Left renal cortex interstitium (tissue), 4 donors: ENCODE measurements at regions not wholly inside any gene's neighbourhood (a gene's known extent, or its start where the extent isn't known, plus 50 kb on each side); places are given as distances from the start of the nearest gene placed in this dataset.
A peak's percentile ranks its signal among the peaks of the same experiment; 100 is the strongest.
"Not testable (repeated sequence)": the region's sequence is repeated elsewhere in the genome, so short reads cannot be mapped to it uniquely, and the experiment has no call there.

Source experiments
- DNase-seq, 4 donors: peaks; one replicate each; pipeline ENCODE4 v3.0.0-alpha.2; 2013; ENCODE audit warnings: low read depth in 4 of 4, low spot score in 2 of 4, missing footprints in 1 of 4

DNA sequence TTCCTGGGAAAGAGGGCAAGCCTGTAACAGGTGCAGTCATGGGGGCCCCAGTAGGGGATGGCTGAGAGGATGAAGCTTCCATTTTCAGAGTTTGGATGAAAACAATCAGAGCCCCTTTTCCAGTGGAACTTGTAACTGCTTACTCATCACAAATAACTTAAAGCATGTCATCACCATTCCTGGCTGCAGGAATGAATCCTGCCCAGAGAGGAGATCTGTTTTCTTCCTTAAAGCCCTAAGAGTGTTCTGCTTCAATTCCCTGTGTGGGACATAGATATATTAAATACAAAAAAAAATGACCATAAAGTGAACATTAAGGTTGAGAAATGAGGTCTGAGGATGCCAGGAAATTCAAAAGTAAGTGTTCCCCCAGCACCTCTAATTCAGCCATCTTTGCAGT is 183.4 kb upstream of the MEIS1 start:
- DNase-seq: no peak

GRCh38 chr2:66249089-66249488 is 185.8 kb upstream of the MEIS1 start:
- DNase-seq: not testable (repeated sequence)

DNA sequence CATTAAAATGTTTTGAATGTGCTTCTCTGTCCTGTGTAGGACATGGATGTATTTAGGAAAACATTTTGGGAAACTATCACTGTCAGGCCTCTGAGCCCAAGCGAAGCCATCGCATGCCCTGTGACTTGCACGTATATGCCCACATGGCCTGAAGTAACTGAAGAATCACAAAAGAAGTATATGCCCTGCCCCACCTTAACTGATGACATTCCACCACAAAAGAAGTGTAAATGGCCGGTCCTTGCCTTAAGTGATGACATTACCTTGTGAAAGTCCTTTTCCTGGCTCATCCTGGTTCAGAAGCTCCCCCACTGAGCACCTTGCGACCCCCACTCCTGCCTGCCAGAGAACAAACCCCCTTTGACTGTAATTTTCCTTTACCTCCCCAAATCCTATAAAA is 191.1 kb upstream of the MEIS1 start:
- DNase-seq: not testable (repeated sequence)

DNA sequence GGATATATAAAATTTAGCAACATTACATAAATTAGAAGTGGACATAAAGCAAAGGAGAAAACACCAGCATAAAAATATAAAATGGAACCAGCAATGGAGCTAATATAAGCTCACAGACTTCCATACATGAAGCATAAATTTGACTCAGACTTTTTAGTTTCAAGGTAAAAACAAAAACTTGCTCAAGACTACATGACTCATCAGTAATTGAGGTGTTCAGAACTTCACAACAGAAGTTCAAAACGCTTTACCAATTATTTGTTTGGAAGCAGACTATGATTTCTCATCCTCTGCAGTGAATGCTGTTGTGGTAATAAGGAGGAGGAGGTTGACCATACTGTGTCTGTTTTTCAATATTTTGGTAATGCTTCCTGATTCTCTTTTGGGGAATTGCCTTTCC is 192.0 kb upstream of the MEIS1 start:
- DNase-seq: not testable (repeated sequence)

DNA sequence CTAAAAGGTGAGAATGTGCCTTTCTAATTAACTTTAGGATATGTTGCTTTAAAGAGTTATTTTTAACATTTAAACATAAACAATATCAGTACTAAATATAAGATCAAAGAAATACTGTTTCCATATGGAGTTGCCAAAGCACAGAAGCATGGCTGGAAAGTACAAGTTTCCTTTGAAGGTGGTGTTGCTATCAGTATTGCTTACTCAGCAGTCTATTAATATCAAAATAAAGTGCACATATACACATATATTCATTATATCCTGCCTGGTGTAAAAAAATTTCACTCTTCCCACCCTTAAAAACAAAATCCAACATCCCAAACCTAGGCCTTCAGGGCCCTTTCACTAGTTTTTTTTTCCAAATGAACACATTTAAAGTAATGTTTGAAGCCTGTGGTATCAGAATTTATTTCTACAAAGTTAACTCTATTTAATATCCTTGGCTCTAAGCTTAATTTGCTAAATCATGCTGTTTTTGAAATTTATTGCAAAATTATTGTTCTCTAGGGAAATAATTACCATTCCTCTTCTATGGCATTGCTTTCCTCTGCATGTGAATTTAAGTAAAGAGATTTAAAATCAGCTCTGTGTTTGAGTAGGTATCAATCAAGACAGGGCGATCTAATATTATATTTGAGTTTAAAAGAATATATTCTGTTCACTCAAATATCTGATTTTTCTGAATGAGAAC is 192.7 kb upstream of the MEIS1 start:
- no peak for DNase-seq

DNA sequence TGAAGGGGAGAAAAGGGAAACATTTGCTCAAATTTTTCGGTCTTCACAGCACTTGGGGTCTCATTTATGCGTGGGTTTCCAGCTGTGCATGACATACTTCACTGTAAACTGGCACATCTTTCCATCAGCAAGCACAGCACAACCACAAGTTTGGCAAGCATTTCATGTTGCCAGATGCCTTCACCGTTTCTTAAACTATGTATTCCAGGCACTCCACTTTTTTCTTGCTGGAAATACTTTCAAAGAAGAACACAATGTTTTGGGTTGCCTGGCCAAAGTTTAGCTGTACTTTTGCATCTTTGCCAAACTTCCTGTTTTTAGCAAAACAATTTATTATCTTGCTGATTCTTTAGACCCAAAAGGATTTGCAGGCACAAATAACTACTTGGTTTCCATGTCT is 194.6 kb upstream of the MEIS1 start:
- DNase-seq: no peak

DNA sequence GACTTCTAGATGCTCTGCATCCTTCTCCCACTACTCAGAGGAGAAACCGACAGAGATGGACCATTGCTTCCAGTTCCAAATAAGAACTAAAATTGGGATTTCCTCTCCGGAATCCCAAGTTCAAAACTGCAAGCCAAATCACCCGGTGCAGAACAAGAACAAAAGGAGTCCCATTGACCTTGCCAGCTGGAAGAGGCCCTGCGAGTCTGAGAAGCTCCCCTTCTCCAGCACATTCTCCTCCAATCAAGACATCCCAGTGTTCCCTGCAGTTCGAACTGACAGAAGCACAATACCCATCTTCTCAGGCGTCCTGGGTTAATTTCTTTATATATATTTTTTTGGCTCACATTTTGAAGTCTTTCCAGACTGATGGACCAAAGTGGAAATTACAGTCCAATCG is 195.3 kb upstream of the MEIS1 start:
- no peak for DNase-seq

DNA sequence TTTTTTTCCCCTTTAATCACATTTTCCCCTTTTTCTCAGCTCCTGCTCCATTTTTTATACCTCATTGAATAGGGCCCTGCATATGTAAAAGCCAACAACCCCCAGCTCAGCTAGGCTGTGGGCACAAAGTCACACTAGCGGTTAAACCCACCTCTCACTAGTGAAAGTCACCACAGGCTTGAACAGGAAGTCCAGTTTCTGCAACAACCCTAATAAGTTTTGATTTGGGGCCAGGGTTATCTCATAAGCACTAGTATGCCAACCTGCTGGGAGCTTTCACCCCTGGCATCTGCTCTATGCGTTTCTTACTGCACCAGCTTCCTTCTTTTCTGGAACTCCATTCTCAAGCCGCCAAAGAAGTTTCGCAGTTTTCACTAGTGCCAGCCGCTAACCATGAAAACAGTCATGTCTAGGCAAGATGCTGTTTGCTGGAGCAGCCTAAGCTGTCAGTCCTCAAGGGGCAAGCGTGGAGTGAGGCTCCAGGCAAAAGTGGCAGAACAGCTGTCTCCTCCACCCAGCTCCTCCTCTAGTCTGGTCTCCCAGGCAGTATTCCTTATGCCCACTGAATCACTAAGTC is 197.0 kb upstream of the MEIS1 start:
- DNase-seq: no peak

- no peak for DNase-seq
These were observed 197.8 kb upstream of the MEIS1 start for GRCh38 chr2:66236816-66237802.

GRCh38 chr2:66236067-66236685 is 198.7 kb upstream of the MEIS1 start:
- peak in 1 of 4 donors; percentile 13 for DNase-seq

DNA sequence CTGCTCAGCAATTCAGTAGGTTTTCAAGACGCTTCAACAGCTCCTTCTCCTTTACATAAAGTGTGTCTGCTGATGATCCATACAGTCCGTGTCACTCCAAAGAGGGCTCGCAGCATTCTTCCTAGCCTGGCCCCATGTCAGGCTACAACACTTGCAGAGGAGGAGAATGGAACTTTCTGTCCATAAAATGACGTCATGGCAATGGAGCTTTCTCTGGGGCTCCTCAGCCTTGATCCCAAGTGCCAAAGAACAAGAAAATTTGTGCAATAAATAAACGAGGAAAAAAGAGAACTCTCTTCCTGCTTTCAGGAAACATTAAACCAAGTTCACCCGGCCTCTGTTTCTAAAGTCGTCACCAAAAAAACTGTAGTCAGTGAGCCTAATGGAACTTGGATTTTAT is 199.5 kb upstream of the MEIS1 start:
- peak in 1 of 4 donors; percentile 27 for DNase-seq

DNA sequence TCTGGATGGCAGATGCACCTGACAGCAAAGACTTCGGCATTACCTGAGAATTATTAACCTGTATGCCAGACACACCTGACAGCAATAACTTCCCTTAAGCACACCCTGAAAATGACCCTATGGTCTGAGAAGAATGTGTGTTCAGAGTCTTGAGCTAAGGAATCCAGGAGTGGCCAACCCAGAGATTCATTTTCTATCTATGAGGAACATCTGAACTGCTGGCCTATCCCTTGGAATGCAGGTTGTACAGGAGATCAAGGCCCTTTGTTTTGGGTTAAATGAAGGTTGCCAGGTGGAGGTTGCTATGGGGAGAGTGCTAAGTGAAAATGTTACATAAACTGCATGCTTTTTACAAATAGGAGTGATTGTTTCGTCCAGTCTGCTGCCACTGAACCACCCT is 200.9 kb upstream of the MEIS1 start:
- no peak for DNase-seq

DNA sequence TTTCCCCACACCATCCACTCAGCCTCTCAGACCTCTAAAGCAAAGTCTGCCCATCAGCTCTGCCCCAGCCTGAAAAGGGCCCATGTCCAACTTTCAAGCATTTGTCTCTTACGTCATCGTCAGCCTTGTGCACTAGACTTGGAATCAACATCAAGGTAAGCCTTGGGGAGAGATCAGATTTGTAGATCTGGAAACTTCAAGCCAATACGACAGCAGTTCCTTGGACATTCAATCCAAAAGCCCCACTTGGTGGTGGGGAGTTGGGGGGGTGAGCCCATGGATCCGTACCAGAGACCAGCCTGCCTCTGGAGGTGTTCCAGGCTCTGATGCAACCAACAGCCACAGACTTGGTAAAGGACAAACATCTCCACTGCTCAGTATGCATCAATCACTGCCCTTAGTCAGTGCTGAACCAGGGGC is 206.8 kb upstream of the MEIS1 start:
- no peak for DNase-seq

DNA sequence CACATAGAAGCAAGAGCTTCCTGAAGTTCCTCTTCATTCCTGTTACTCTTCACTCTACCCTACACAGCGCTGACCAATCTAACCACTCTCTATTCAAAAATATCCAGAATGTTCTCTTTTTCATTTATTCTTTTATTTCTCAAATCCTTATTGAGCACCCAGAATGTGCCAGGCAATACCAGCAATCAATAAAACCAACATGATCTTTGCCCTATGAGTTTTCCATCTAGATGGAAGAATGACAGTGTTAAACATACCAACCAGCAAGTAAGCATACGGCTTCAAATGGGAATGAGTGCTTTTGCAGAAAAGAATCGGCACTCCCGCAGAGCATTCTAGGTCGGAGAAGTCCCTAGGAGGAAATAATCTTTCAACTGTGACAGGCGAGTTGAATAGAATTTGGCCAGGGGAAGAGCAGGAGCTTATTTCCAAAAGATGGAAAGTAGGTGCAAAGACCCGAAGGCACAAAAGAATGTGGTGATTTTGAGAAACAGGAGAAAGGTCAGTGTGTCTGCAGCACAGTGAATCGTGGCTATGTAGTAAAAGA is 217.8 kb upstream of the MEIS1 start:
- DNase-seq: no peak

- no peak for DNase-seq
These were observed 222.2 kb upstream of the MEIS1 start for GRCh38 chr2:66212749-66213148.

- no peak for DNase-seq
These were observed 232.3 kb upstream of the MEIS1 start for GRCh38 chr2:66202586-66202985.

- DNase-seq: no peak
These were observed 233.7 kb upstream of the MEIS1 start for GRCh38 chr2:66201242-66201641.

GRCh38 chr2:66198873-66199272 is 236.1 kb upstream of the MEIS1 start:
- DNase-seq: no peak

GRCh38 chr2:66192888-66193287 is 242.0 kb upstream of the MEIS1 start:
- no peak for DNase-seq

GRCh38 chr2:66191311-66191710 is 243.6 kb upstream of the MEIS1 start:
- DNase-seq: no peak

DNA sequence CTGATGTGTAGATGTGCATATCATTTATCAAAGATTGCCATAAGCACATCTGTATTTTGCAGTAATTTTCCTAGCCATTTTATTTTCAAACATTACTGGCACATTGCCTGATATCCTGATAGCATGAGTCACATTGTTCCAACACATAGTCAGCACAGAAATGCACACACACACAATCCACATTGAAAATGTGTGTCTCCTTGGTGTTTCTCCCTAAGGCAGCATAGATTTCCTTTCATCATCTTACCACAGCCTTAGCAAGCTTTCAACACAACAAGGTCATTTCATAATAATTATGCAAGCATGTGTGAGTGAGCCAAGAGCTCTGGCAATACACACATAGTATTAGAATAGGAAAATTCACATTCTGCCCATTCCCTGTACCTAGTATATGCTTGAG is 245.4 kb upstream of the MEIS1 start:
- DNase-seq: no peak
